ENCODE measurements at regions not wholly inside any gene's neighbourhood (a gene's known extent, or its start where the extent isn't known, plus 50 kb on each side); places are given as distances from the start of the nearest gene placed in this dataset.
A peak's percentile ranks its signal among the peaks of the same experiment; 100 is the strongest.

DNA sequence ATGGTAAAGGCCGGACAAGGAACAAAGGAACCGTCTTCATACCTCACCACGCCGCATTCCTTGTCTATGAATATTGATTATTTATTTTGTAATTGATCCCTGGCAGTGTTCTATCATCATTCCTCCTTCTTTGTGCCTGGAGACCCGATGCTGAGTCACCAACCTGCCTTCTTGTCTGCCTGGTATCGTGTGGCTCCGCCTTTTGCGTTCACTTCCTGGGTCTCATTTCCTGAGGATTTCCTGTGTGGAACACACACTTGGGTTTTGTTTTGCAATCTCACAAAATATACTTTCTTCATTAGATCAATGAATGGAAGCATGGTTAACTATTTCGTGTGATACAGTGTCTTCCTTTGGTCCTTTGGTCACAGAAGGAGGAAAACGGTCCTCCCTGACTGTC lies 95.5 kb upstream of the SNTG2 start:
- DNase-seq, result no peak
- no peaks in the 10 kb centered on the region for H3K9me3 ChIP-seq
- H3K4me3 ChIP-seq (ENCODE audit: low read depth, low read length), result no peak overlapping the region
- H3K36me3 ChIP-seq, result no peaks in the 10 kb centered on the region
- no peaks in the 10 kb centered on the region for H3K27me3 ChIP-seq
- no peaks in the 10 kb centered on the region for H3K4me1 ChIP-seq
- TF ChIP-seq, protein P1, sequence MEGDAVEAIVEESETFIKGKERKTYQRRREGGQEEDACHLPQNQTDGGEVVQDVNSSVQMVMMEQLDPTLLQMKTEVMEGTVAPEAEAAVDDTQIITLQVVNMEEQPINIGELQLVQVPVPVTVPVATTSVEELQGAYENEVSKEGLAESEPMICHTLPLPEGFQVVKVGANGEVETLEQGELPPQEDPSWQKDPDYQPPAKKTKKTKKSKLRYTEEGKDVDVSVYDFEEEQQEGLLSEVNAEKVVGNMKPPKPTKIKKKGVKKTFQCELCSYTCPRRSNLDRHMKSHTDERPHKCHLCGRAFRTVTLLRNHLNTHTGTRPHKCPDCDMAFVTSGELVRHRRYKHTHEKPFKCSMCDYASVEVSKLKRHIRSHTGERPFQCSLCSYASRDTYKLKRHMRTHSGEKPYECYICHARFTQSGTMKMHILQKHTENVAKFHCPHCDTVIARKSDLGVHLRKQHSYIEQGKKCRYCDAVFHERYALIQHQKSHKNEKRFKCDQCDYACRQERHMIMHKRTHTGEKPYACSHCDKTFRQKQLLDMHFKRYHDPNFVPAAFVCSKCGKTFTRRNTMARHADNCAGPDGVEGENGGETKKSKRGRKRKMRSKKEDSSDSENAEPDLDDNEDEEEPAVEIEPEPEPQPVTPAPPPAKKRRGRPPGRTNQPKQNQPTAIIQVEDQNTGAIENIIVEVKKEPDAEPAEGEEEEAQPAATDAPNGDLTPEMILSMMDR (IDR thresholded peaks at IDR 0.05; ENCODE audit: low read depth, low read length), result no peak

GRCh38 chr2:854460-854859 lies 96.2 kb upstream of the SNTG2 start:
- Histone ChIP-seq H3K4me3 (ENCODE audit: low read depth, low read length) (no peak overlapping the region), H3K9me3 (no peaks in the 10 kb centered on the region), H3K36me3 (no peaks in the 10 kb centered on the region), H3K4me1 (no peaks in the 10 kb centered on the region), H3K27me3 (no peaks in the 10 kb centered on the region)
- TF ChIP-seq, protein P1 (IDR thresholded peaks at IDR 0.05; ENCODE audit: low read depth, low read length), result peak; percentile 60
- DNase-seq, result peak; percentile 43

GRCh38 chr2:853203-853870 lies 97.3 kb upstream of the SNTG2 start:
- Histone ChIP-seq H3K36me3 (no peaks in the 10 kb centered on the region), H3K4me1 (no peaks in the 10 kb centered on the region), H3K9me3 (no peaks in the 10 kb centered on the region), H3K4me3 (ENCODE audit: low read depth, low read length) (no peak overlapping the region), H3K27me3 (no peaks in the 10 kb centered on the region)
- no peak for DNase-seq
- TF ChIP-seq, protein P1 (IDR thresholded peaks at IDR 0.05; ENCODE audit: low read depth, low read length), result no peak

- no peaks in the 10 kb centered on the region for H3K9me3 ChIP-seq
- no peaks in the 10 kb centered on the region for H3K36me3 ChIP-seq
- TF ChIP-seq, protein P1 (IDR thresholded peaks at IDR 0.05; ENCODE audit: low read depth, low read length), result no peak
- H3K4me1 ChIP-seq, result no peaks in the 10 kb centered on the region
- H3K4me3 ChIP-seq (ENCODE audit: low read depth, low read length), result no peak overlapping the region
- H3K27me3 ChIP-seq, result no peaks in the 10 kb centered on the region
- DNase-seq, result no peak
These were observed 98.5 kb upstream of the SNTG2 start for GRCh38 chr2:852168-852567.

DNA sequence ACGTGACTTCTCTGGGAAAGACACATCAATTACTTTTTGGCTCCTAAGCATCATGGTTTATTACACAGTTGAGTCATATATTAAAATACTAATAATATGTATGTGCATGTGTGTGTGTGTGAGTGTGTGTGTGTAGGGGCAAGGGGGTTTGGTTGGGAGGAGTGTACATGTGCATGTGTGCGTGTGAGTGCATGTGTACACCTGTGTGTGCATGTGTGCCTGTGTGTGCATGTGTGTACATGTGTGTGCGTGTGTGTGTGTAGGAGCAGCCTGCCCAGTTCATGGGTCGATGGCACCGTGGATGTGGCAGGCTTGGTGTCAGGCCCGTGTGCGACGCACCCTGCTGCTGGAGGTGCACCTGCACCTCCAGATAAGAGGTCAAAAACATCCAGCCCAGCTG lies 99.0 kb upstream of the SNTG2 start:
- no peaks in the 10 kb centered on the region for H3K9me3 ChIP-seq
- H3K36me3 ChIP-seq, result no peaks in the 10 kb centered on the region
- TF ChIP-seq, protein P1 (IDR thresholded peaks at IDR 0.05; ENCODE audit: low read depth, low read length), result no peak
- H3K27me3 ChIP-seq, result no peaks in the 10 kb centered on the region
- no peak overlapping the region for H3K4me3 ChIP-seq (ENCODE audit: low read depth, low read length)
- no peak for DNase-seq
- no peaks in the 10 kb centered on the region for H3K4me1 ChIP-seq

GRCh38 chr2:851078-851477 lies 99.6 kb upstream of the SNTG2 start:
- Histone ChIP-seq H3K9me3 (no peaks in the 10 kb centered on the region), H3K27me3 (no peaks in the 10 kb centered on the region), H3K4me1 (no peaks in the 10 kb centered on the region), H3K4me3 (ENCODE audit: low read depth, low read length) (no peak overlapping the region), H3K36me3 (no peaks in the 10 kb centered on the region)
- DNase-seq, result no peak
- TF ChIP-seq, protein P1 (IDR thresholded peaks at IDR 0.05; ENCODE audit: low read depth, low read length), result no peak

All from BE2C (cell line).